Brain microvascular endothelial cell (primary cell): ENCODE measurements at regions not wholly inside any gene's neighbourhood (a gene's known extent, or its start where the extent isn't known, plus 50 kb on each side); places are given as distances from the start of the nearest gene placed in this dataset.

ENCODE experiments used
- DNase-seq: peaks from one replicate; pipeline ENCODE4 v3.0.0-alpha.2; 2020
- H3K27ac ChIP-seq: fragments of 250-450 bp; sonication (Bioruptor Pico); 2 replicates; pipeline ENCODE4 v1.5.1; 2020; ENCODE audit warnings: mild to moderate bottlenecking, moderate library complexity
- H3K27me3 ChIP-seq: fragments of 250-450 bp; sonication (Bioruptor Pico); replicated peaks from 2 replicates; pipeline ENCODE4 v1.5.1; 2020; ENCODE audit warnings: mild to moderate bottlenecking
- H3K36me3 ChIP-seq: fragments of 250-450 bp; sonication (Bioruptor Pico); replicated peaks from 2 replicates; pipeline ENCODE4 v1.5.1; 2020; ENCODE audit warnings: mild to moderate bottlenecking
- H3K4me3 ChIP-seq: 2 replicates; pipeline ENCODE4 v1.5.1; 2011; ENCODE audit warnings: low read depth, mild to moderate bottlenecking, control low read depth, low read length, moderate library complexity
- CTCF ChIP-seq: IDR thresholded peaks from 2 replicates; pipeline ENCODE4 v1.5.1; 2011; ENCODE audit warnings: low read depth, mild to moderate bottlenecking, moderate library complexity, low read length, control low read depth, inconsistent platforms; ENCODE audit errors: missing control alignments
- in situ Hi-C: cut with HindIII; loops from 2 replicates; pipeline ENCODE4 v1.10.0; 2017; ENCODE audit warnings: low sequenced_read_pairs, low pct_ligation_motif_present

GRCh38 chr1:13892198-13892597 is 192.2 kb downstream of the PRDM2 start:
- Histone ChIP-seq H3K36me3 (no peaks in the 10 kb centered on the region), H3K27me3 (peaks cover 14% of the 10 kb centered on the region), H3K4me3 (no peak overlapping the region), H3K27ac (no peak overlapping the region)
- no peak for TF ChIP-seq CTCF
- in situ Hi-C loops: no loop called here
- no peak for DNase-seq

- TF ChIP-seq CTCF: no peak
- H3K27me3 ChIP-seq: peaks cover 14% of the 10 kb centered on the region
- DNase-seq: no peak
- H3K27ac ChIP-seq: no peak overlapping the region
- H3K4me3 ChIP-seq: no peak overlapping the region
- in situ Hi-C loops: no loop called here
- H3K36me3 ChIP-seq: no peaks in the 10 kb centered on the region
Measured at GRCh38 chr1:13892671-13893325, 192.8 kb downstream of the PRDM2 start.

GRCh38 chr1:13893409-13893821 is 193.4 kb downstream of the PRDM2 start:
- peaks cover 14% of the 10 kb centered on the region for H3K27me3 ChIP-seq
- TF ChIP-seq CTCF: no peak
- no peak for DNase-seq
- no peaks in the 10 kb centered on the region for H3K36me3 ChIP-seq
- no peak overlapping the region for H3K4me3 ChIP-seq
- H3K27ac ChIP-seq: no peak overlapping the region
- in situ Hi-C loops: no loop called here

- Histone ChIP-seq H3K27me3 (peaks cover 12% of the 10 kb centered on the region), H3K36me3 (no peaks in the 10 kb centered on the region), H3K27ac (no peak overlapping the region), H3K4me3 (no peak overlapping the region)
- TF ChIP-seq CTCF: no peak
- DNase-seq: no peak
- in situ Hi-C loops: no loop called here
Measured at GRCh38 chr1:13896932-13897331, 196.9 kb downstream of the PRDM2 start.

- in situ Hi-C loops: no loop called here
- Histone ChIP-seq H3K36me3 (no peaks in the 10 kb centered on the region), H3K27ac (no peak overlapping the region), H3K4me3 (no peak overlapping the region), H3K27me3 (no peaks in the 10 kb centered on the region)
- TF ChIP-seq CTCF: no peak
- DNase-seq: no peak
Measured at GRCh38 chr1:13898406-13898805, 198.4 kb downstream of the PRDM2 start.

GRCh38 chr1:13899856-13900255 is 199.9 kb downstream of the PRDM2 start:
- no peak overlapping the region for H3K4me3 ChIP-seq
- no peak overlapping the region for H3K27ac ChIP-seq
- in situ Hi-C loops: no loop called here
- H3K27me3 ChIP-seq: no peaks in the 10 kb centered on the region
- no peak for TF ChIP-seq CTCF
- H3K36me3 ChIP-seq: no peaks in the 10 kb centered on the region
- DNase-seq: no peak
